ENCODE measurements at regions not wholly inside any gene's neighbourhood (a gene's known extent, or its start where the extent isn't known, plus 50 kb on each side); places are given as distances from the start of the nearest gene placed in this dataset.
"Not testable (repeated sequence)": the region's sequence is repeated elsewhere in the genome, so short reads cannot be mapped to it uniquely, and the experiment has no call there.

- DNase-seq, result no peak
- Histone ChIP-seq H3K4me3 (no peak overlapping the region), H3K9me3 (peaks cover 0 to 4% (median 0%) of the 10 kb centered on the region in 4 donors), H3K27me3 (no peaks in the 10 kb centered on the region), H3K36me3 (no peaks in the 10 kb centered on the region), H3K4me1 (no peaks in the 10 kb centered on the region), H3K27ac (no peak overlapping the region)
- no peak for TF ChIP-seq POLR2A (IDR thresholded peaks at IDR 0.05)
- TF ChIP-seq, protein P1, sequence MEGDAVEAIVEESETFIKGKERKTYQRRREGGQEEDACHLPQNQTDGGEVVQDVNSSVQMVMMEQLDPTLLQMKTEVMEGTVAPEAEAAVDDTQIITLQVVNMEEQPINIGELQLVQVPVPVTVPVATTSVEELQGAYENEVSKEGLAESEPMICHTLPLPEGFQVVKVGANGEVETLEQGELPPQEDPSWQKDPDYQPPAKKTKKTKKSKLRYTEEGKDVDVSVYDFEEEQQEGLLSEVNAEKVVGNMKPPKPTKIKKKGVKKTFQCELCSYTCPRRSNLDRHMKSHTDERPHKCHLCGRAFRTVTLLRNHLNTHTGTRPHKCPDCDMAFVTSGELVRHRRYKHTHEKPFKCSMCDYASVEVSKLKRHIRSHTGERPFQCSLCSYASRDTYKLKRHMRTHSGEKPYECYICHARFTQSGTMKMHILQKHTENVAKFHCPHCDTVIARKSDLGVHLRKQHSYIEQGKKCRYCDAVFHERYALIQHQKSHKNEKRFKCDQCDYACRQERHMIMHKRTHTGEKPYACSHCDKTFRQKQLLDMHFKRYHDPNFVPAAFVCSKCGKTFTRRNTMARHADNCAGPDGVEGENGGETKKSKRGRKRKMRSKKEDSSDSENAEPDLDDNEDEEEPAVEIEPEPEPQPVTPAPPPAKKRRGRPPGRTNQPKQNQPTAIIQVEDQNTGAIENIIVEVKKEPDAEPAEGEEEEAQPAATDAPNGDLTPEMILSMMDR (IDR thresholded peaks at IDR 0.05), result no peak
Measured at GRCh38 chr5:75885321-75885720, 168.1 kb upstream of the POC5 start.

GRCh38 chr5:75869891-75870290, 152.7 kb upstream of the POC5 start:
- TF ChIP-seq, protein P1 (IDR thresholded peaks at IDR 0.05), result no peak
- no peak for TF ChIP-seq POLR2A (IDR thresholded peaks at IDR 0.05)
- H3K27me3 ChIP-seq, result no peaks in the 10 kb centered on the region

GRCh38 chr5:75862872-75863271, 145.6 kb upstream of the POC5 start:
- TF ChIP-seq POLR2A (IDR thresholded peaks at IDR 0.05), result no peak
- TF ChIP-seq, protein P1 (IDR thresholded peaks at IDR 0.05), result no peak
- no peaks in the 10 kb centered on the region for H3K36me3 ChIP-seq

More at GRCh38 chr5:75869891-75870290, 152.7 kb upstream of the POC5 start:
- H3K4me1 ChIP-seq, result no peaks in the 10 kb centered on the region
- no peak overlapping the region for H3K27ac ChIP-seq
- no peak overlapping the region for H3K4me3 ChIP-seq
- no peak for DNase-seq
- H3K9me3 ChIP-seq, result no peaks in the 10 kb centered on the region
- no peaks in the 10 kb centered on the region for H3K36me3 ChIP-seq

GRCh38 chr5:75859621-75860020, 142.4 kb upstream of the POC5 start:
- not testable (repeated sequence) for DNase-seq, H3K27ac ChIP-seq, H3K4me1 ChIP-seq, H3K9me3 ChIP-seq, H3K27me3 ChIP-seq, H3K4me3 ChIP-seq, H3K36me3 ChIP-seq

More at GRCh38 chr5:75862872-75863271, 145.6 kb upstream of the POC5 start:
- H3K9me3 ChIP-seq, result no peaks in the 10 kb centered on the region
- no peaks in the 10 kb centered on the region for H3K27me3 ChIP-seq
- no peaks in the 10 kb centered on the region for H3K4me1 ChIP-seq
- H3K27ac ChIP-seq, result no peak overlapping the region
- H3K4me3 ChIP-seq, result no peak overlapping the region
- DNase-seq, result no peak

GRCh38 chr5:75856056-75856455, 138.8 kb upstream of the POC5 start:
- H3K4me1 ChIP-seq, result no peaks in the 10 kb centered on the region
- no peaks in the 10 kb centered on the region for H3K36me3 ChIP-seq
- no peaks in the 10 kb centered on the region for H3K9me3 ChIP-seq
- H3K27me3 ChIP-seq, result no peaks in the 10 kb centered on the region
- no peak overlapping the region for H3K4me3 ChIP-seq
- no peak for TF ChIP-seq POLR2A (IDR thresholded peaks at IDR 0.05)
- TF ChIP-seq, protein P1 (IDR thresholded peaks at IDR 0.05), result no peak
- no peak for DNase-seq
- H3K27ac ChIP-seq, result no peak overlapping the region

DNA sequence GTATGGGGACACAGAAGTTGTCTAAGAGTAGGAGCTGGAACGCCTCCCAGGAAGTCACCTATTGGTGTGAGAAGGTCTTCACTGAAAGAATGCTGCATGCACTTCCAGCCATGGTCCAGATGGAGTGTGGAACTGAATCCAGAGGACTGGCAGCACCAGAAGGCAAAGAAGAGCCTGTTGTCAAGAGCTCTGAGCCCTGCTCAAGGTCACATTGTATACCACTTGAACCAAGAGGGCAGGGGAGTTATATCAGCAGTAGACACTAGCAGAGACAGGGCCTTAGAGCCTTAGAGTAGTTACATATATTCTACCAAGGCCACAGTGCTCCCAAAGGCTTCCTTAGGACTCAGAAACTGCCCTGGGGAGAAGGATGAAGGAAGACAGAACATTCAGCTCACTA, 130.8 kb upstream of the POC5 start:
- no peaks in the 10 kb centered on the region for H3K27me3 ChIP-seq
- H3K4me3 ChIP-seq, result no peak overlapping the region
- H3K36me3 ChIP-seq, result no peaks in the 10 kb centered on the region
- H3K9me3 ChIP-seq, result no peaks in the 10 kb centered on the region
- no peaks in the 10 kb centered on the region for H3K4me1 ChIP-seq
- no peak for DNase-seq
- no peak overlapping the region for H3K27ac ChIP-seq
- no peak for TF ChIP-seq POLR2A (IDR thresholded peaks at IDR 0.05)
- TF ChIP-seq, protein P1 (IDR thresholded peaks at IDR 0.05), result no peak

All from Peyer's patch (tissue), 4 donors.